DMS153 treated with DMSO at 0.1 percent for 48 hours (cell line): ENCODE measurements at regions not wholly inside any gene's neighbourhood (a gene's known extent, or its start where the extent isn't known, plus 50 kb on each side); places are given as distances from the start of the nearest gene placed in this dataset.
"Not testable (repeated sequence)": the region's sequence is repeated elsewhere in the genome, so short reads cannot be mapped to it uniquely, and the experiment has no call there.

Experiments used
- DNase-seq: peaks from one replicate; lab custom pipeline; 2025; ENCODE audit not compliant: unreplicated experiment; lab: John Stamatoyannopoulos, UW

DNA sequence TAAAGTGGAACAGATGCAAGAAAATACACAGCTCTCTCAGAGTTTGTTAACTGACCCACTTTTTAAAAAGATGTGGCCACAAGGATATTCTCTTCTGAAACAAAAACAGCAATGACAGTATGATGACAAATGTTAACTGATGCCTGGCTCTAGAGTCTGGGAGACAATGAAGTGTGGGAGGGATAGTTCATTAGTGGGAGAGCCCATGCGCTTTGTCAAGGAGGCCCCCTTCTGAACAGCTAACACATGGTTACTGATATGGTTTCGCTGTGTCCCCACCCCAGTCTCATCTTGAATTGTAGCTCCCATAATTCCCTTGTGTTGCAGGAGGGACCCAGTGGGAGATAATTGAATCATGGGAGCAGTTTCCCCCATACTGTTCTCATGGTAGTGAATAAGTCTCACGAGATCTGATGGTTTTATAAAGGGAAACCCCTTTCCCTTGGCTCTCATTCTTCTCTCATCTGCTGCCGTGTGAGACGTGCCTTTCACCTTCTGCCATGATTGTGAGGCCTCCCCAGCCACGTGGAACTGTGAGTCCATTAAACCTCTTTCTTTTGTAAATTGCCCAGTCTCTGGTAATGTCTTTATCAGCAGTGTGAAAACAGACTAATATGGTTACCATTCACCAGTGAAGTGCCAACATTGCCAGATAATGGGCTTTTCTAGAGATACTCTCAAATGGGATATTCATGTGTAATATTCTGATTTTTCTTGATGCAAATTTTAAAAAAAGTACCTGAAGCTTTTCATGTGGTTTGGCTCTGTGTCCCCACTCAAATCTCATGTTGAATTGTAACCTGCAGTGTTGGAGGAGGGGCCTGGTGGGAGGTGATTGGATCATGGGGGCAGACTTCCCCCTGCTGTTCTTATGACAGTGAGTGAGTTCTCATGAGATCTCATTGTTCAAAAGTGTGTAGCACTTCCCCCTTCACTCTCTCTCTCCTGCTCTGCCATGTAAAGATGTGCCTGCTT lies 435.8 kb downstream of the SHISA9 start:
- DNase-seq = not testable (repeated sequence)

GRCh38 chr16:13338044-13338443 lies 436.6 kb downstream of the SHISA9 start:
- DNase-seq = no peak

DNA sequence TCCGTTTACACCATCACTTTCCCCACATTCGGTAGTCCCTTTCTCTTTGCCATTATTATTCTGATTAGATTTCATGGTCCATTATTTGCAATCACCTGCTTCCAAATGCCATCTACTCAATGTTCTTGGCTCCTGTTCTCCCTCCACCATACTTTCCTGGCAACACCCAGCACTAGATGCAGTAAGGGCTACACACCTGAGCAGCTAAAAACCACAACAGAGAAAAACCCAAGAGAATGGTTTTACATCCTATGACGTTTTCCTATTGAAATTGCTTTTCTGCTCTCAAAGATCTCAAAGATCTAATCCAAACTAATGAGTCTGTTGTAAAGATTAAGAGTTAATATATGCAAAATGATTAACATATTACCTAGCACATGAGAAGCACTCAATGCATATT lies 441.3 kb downstream of the SHISA9 start:
- no peak for DNase-seq

DNA sequence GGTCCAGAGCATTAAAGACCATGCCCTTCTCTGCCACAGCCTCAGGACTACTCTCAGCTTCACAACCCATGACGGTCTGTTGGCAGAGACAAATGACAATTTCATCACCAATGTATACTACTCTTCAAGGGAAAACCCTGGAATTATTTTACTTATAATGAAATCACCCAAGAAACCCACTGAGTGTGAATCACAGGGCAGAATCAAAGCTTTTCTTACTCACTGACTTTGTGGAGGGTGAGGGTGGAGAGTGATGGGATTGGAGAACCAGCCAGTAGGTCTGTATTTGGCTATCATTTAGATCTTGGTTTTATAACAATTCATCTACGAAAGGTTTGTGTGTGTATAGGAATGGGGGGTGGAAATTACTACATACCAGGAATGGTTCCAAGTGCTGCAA lies 442.6 kb downstream of the SHISA9 start:
- no peak for DNase-seq

DNA sequence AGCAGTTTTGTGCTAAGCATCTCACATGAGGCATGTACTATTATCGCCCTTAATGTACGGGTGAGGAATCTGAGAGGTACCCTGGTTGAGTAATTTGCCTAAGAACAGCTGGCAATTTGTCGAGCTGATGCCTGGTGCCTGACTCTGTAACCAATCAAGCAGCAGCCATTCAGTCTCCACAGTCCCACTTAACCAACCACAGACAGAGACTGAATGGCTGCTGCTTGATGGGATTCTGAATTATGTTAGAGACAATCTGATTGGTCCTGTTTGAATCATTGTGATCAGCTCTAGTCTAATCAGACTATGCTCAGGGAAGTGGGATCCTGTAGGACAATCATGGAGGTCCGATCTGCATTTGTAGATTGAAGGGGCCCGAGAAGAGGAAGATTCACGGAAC lies 447.0 kb downstream of the SHISA9 start:
- no peak for DNase-seq

DNA sequence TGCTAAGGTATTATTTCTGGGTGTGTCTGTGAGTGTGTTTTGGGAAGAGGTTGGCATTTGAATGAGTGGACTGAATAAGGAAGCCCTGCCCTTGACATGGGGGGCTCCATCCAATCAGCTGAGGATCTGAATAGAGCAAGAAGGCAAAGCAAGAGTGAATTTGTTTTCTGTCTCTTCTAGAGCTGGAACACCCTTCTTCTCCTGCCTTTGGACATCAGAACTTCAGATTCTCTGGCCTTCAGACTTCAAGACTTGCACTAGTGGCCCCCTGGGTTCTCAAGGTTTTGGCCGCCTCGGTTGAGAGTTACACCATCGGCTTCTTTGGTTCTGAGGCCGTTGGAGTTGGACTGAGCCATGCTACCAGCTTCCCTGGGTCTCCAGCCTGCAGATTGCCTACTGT lies 448.6 kb downstream of the SHISA9 start:
- DNase-seq = no peak

- no peak for DNase-seq
Measured at GRCh38 chr16:13351181-13351580, 449.8 kb downstream of the SHISA9 start.

DNA sequence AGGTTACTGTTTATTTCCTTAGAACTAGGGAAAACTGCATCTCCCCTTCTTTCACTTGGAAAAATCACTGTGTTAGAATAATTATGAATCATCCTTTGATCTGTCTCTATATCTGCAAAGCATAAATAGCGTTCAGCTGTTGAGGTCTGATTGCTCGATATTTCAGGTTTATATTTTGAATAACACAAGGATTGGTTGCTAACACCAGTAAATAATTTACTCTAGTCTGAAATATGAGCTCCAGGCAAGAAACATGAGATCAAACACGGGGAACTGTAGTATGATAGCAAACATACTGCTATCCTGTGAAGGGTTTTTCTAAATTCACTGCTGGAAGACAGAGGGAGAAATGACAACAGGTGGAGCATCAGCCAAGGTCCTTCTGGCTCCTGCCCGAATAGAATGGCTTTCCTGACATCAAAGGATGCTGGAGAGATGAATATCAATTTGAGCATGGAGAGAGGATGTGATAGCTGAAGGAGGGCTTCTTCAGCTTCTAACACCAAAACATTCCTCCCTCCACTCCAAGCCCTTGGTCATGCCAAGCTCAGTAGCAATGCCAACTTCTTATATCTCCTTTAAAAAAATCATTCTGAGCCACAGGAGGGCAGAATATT lies 450.3 kb downstream of the SHISA9 start:
- DNase-seq = no peak

DNA sequence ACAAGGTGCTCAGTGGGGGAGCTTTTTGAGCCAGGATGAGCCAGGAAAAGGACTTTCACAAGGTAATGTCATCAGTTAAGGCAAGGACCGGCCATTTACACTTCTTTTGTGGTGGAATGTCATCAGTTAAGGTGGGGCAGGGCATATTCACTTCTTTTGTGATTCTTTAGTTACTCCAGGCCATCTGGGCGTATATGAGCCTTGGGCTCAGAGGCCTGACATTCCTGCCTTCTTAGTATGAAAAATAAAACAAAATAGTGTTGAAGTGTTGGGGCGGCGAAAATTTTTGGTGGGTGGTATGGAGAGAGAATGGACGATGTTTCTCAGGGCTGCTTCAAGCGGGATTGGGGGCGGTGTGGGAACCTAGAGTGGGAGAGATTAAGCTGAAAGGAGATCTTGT lies 451.4 kb downstream of the SHISA9 start:
- DNase-seq = not testable (repeated sequence)

- DNase-seq = not testable (repeated sequence)
Measured at GRCh38 chr16:13357842-13358241, 456.4 kb downstream of the SHISA9 start.

GRCh38 chr16:13359835-13360234 lies 458.4 kb downstream of the SHISA9 start:
- no peak for DNase-seq

DNA sequence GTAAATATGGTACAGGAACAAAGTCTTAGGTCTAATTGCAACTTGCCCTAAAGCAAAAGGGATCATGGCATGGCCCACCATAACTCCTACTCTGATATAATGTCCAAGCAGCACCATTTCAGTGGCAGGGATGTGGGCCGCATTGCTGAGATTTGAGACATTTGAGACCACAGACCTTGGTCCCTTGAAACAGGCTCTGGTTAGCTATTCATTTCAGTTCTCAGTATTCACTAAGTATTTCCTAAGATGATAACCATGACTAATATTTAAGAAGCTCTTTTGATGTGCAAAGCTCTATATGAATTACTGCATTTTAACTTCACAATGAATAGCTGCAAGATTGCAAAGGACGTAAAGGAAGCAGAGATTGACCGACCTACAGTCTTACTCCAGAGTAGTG lies 471.0 kb downstream of the SHISA9 start:
- no peak for DNase-seq

- DNase-seq = no peak
Measured at GRCh38 chr16:13376174-13376573, 474.8 kb downstream of the SHISA9 start.

DNA sequence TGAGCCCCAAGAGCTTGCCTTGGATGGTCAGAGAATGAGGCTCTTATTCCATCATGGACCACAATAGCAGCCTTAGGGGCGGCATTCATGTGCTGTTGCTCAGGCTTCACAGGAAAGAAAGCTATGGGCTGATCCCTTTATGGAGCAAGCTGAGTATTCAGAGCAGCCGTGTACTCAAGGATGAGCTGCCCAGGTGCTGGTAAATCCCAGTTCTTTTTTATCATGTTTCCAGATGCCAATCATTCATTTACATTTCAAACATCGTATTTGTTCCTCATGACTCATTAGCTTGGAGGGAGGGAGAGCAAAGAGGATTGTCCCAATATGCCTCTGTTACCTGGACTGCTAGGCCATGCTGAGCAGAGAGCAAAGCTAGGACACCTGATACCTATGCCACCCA lies 475.7 kb downstream of the SHISA9 start:
- no peak for DNase-seq

- no peak for DNase-seq
Measured at GRCh38 chr16:13378151-13378550, 476.8 kb downstream of the SHISA9 start.

GRCh38 chr16:13379266-13379665 lies 477.9 kb downstream of the SHISA9 start:
- DNase-seq = no peak

DNA sequence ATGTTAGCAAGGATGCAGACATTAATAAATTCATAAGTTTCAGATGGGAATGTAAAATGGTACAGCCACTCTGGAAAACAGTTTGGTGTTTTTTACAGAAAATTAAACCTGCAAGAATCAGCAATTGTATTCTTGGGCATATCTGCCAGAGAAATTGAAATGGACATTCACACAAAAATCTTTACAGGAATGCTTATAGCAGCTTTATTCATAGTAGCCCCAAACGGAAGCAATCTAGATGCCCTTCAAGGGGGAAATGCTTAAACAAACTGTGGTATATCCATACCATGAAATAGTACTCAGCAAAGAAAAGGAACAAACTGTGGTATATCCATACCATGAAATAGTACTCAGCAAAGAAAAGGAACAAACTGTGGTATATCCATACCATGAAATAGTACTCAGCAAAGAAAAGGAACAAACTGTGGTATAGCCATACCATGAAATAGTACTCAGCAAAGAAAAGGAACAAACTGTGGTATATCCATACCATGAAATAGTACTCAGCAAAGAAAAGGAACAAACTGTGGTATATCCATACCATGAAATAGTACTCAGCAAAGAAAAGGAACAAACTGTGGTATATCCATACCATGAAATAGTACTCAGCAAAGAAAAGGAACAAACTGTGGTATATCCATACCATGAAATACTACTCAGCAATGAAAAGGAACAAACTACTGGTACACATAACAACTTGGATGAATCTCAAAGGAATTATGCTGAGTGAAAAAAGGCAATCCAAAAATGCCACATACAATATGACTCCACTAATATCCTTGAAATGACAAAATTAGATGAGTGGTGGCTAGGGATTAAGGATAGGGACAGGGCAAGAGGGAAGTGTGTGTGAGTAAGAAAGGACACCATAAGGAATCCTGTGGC lies 484.0 kb downstream of the SHISA9 start:
- DNase-seq = not testable (repeated sequence)

DNA sequence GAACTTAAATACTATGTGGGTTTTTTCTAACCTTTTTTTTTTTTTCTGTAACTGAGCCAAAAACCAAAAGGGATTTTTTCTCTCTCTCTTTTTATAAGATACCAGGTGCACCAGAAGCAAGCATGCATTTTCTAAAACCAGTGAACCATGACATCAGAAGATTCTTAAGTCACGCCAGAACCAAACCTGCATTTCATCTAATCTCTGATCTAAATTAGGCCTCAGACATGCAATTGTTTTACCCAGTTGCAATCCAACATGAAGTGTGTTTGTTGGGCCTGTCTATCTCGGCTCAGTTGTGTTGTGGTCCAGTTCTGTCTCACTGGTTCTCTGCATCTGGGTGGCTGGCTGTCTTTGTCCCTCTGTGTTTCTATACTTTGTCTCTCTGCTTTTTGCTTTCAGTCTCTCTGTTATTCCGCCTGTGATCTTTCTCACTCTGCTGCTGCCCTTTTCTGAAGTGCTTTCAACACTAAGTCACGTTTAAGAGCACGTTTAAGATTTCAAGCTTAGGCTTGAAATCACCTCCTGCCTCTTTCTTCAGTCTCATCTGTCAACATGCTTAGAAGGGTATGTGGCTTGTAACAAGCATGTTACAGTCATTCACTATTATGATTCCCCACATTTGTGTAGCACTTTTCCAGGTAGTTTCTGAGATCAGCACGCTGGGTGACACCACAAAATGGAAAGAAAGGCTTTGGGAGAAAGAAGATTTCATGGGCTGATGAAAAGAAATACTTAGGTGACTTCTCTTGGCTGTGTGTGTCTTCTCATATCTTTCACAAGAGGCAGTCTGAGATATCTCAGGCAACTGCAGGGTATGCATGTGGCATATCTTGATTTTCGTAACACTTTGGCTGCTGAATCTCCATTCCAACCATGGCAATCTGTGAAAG lies 488.9 kb downstream of the SHISA9 start:
- DNase-seq = no peak

- DNase-seq = no peak
Measured at GRCh38 chr16:13390986-13391305, 489.5 kb downstream of the SHISA9 start.

GRCh38 chr16:13391337-13391736 lies 489.9 kb downstream of the SHISA9 start:
- no peak for DNase-seq

- DNase-seq = no peak
Measured at GRCh38 chr16:13392341-13392740, 490.9 kb downstream of the SHISA9 start.
